HepG2 (cell line): ENCODE measurements at regions not wholly inside any gene's neighbourhood (a gene's known extent, or its start where the extent isn't known, plus 50 kb on each side); places are given as distances from the start of the nearest gene placed in this dataset.

Experiments
- ETV6 ChIP-seq: sonication (generic); formaldehyde crosslinking; conservative IDR thresholded peaks from 2 replicates; pipeline ENCODE4 v1.4.0; 2020; ENCODE audit warnings: missing genetic modification reagents
- PCBP2 ChIP-seq: fragments of 200-400 bp; formaldehyde crosslinking; optimal IDR thresholded peaks from 2 replicates; pipeline ENCODE3; 2018; ENCODE audit warnings: low read length, low read depth; ENCODE audit not compliant: poor library complexity, severe bottlenecking
- TF ChIP-seq, protein P1 (sequence below): sonication (generic); formaldehyde crosslinking; conservative IDR thresholded peaks from 2 replicates; pipeline ENCODE4 v1.4.0; 2020; ENCODE audit warnings: missing genetic modification reagents

DNA sequence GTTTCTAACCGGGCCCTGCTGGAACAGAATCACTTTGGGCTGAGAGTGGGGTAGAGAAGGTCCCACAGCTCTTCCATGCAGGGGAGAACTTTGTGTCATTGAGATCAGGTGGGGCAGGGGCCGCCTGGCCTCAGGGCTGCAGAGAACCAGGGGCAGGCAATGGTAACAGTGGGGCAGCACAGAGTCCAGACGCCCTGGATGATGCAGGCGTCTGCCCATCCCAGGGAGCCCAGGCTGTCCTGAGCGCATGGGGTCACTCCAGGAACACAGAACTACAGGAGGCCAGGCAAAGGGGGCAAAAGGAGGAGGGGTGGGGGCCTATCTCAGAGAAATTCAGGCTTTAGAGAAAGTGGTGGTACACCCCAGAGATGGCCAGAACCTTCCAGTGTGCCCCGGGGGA is 121.3 kb downstream of the NDUFA10 start:
- TF ChIP-seq PCBP2 = no peak
- TF ChIP-seq, protein P1, sequence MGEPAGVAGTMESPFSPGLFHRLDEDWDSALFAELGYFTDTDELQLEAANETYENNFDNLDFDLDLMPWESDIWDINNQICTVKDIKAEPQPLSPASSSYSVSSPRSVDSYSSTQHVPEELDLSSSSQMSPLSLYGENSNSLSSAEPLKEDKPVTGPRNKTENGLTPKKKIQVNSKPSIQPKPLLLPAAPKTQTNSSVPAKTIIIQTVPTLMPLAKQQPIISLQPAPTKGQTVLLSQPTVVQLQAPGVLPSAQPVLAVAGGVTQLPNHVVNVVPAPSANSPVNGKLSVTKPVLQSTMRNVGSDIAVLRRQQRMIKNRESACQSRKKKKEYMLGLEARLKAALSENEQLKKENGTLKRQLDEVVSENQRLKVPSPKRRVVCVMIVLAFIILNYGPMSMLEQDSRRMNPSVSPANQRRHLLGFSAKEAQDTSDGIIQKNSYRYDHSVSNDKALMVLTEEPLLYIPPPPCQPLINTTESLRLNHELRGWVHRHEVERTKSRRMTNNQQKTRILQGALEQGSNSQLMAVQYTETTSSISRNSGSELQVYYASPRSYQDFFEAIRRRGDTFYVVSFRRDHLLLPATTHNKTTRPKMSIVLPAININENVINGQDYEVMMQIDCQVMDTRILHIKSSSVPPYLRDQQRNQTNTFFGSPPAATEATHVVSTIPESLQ (CRISPR knock-in tag) = no peak
- TF ChIP-seq ETV6 = no peak
